K562 (cell line): ENCODE measurements at regions not wholly inside any gene's neighbourhood (a gene's known extent, or its start where the extent isn't known, plus 50 kb on each side); places are given as distances from the start of the nearest gene placed in this dataset.

Source experiments
- ATAC-seq: fragments of 200-7000 bp; cut with Tn5 transposase; 3 replicates; pipeline ENCODE4 v1.9.1; 2020; ENCODE audit warnings: moderate library complexity
- BruUV-seq: library from RNA; stranded (reverse); fragments of 400-500 nt; replicated peaks from 2 replicates; lab custom pipeline; 2021; lab: Mats Ljungman, UMichigan
- CTCF ChIA-PET: fragments of 300-600 bp; formaldehyde crosslinking; extraction: SDS; loops from one replicate; lab custom pipeline; 2021; ENCODE audit warnings: low intra/inter-chr PET ratio; lab: Yijun Ruan, JAX
- POLR2A ChIA-PET: fragments of 300-600, 350-650 bp; sonication (Branson Sonifier 250); formaldehyde crosslinking; extraction: SDS; loops from one replicate; lab custom pipeline; 2021; ENCODE audit warnings: antibody characterized with exemption, inconsistent platforms; lab: Yijun Ruan, JAX
- DNase-seq, 4 experiments: peaks; one replicate each; pipeline versions ENCODE4 v3.0.0 to v3.0.0-alpha.2; 2011 to 2018; ENCODE audit warnings: low spot score in 3 of 4, mixed read lengths in 3 of 4; ENCODE audit errors: extremely low read depth in 1 of 4
- FAIRE-seq: peaks from 2 replicates; lab custom pipeline; 2011; peaks lifted over from hg19 to GRCh38; lab: Jason Lieb, UNC
- H2AFZ ChIP-seq: 2 replicates; pipeline ENCODE4 v1.6.0; 2011; ENCODE audit warnings: low read depth, low read length, control low read depth, inconsistent platforms
- H3K27ac ChIP-seq: fragments of 200-600 bp; 3 replicates; pipeline ENCODE4 v1.8.0; 2011; ENCODE audit warnings: low read depth, mild to moderate bottlenecking, control low read depth, inconsistent platforms, low read length, moderate library complexity, mixed read lengths; ENCODE audit errors: extremely low read depth
- H3K27me3 ChIP-seq, 2 experiments: fragments of 300-600 bp in 1 of 2; 2 replicates in 1 of 2; 3 replicates in 1 of 2; pipeline versions ENCODE4 v1.6.0 to v1.8.0; 2011; ENCODE audit warnings: inconsistent platforms in 2 of 2, low read length in 2 of 2, mild to moderate bottlenecking in 1 of 2, mixed read lengths in 1 of 2, moderate library complexity in 1 of 2; ENCODE audit not compliant: control insufficient read depth in 2 of 2, insufficient read depth in 2 of 2
- H3K36me3 ChIP-seq: fragments of 300-600 bp; 3 replicates; pipeline ENCODE4 v1.8.0; 2011; ENCODE audit warnings: mild to moderate bottlenecking, low read length, inconsistent platforms; ENCODE audit not compliant: control insufficient read depth, insufficient read depth
- H3K4me1 ChIP-seq, 2 experiments: fragments of 200-600 bp in 1 of 2; replicated peaks in 1 of 2; 2 replicates in 1 of 2; 3 replicates in 1 of 2; pipeline versions ENCODE4 v1.5.1 to v1.8.0; 2011; ENCODE audit warnings: inconsistent platforms in 2 of 2, low read length in 2 of 2, mild to moderate bottlenecking in 1 of 2, mixed read lengths in 1 of 2, moderate library complexity in 1 of 2; ENCODE audit not compliant: control insufficient read depth in 2 of 2, insufficient read depth in 2 of 2
- H3K4me2 ChIP-seq: 2 replicates; pipeline ENCODE4 v1.6.1; 2011; ENCODE audit warnings: low read length, control low read depth, inconsistent platforms, mixed read lengths; ENCODE audit not compliant: insufficient read depth
- H3K4me3 ChIP-seq: fragments of 200-600 bp; sonication (generic), shearing (Covaris generic); 2 replicates; pipeline ENCODE4 v1.5.1; 2016; ENCODE audit warnings: control low read depth, inconsistent platforms
- H3K79me2 ChIP-seq: fragments of 200-600 bp; 3 replicates; pipeline ENCODE4 v1.8.0; 2011; ENCODE audit warnings: low read length, inconsistent platforms; ENCODE audit not compliant: control insufficient read depth, insufficient read depth
- H3K9ac ChIP-seq, 2 experiments: 2 replicates each; pipeline versions ENCODE4 v1.6.0 to v1.6.1; 2011; ENCODE audit warnings: low read depth in 2 of 2, low read length in 2 of 2, control low read depth in 1 of 2, inconsistent platforms in 1 of 2, mild to moderate bottlenecking in 1 of 2, mixed read lengths in 1 of 2; ENCODE audit not compliant: insufficient read depth in 1 of 2
- H3K9me1 ChIP-seq: one replicate; pipeline ENCODE4 v1.6.0; 2011; ENCODE audit warnings: inconsistent platforms, mild to moderate bottlenecking, low read length, moderate library complexity; ENCODE audit not compliant: control insufficient read depth, insufficient read depth
- H3K9me3 ChIP-seq: replicated peaks from 2 replicates; pipeline ENCODE4 v1.5.1; 2011; ENCODE audit warnings: low read depth, low read length, inconsistent platforms; ENCODE audit not compliant: control insufficient read depth, insufficient read depth
- H4K20me1 ChIP-seq: replicated peaks from 2 replicates; pipeline ENCODE4 v1.6.1; 2011; ENCODE audit warnings: low read length, inconsistent platforms, mixed read lengths; ENCODE audit not compliant: control insufficient read depth, insufficient read depth
- ARHGAP35 ChIP-seq: fragments of 450-650 bp; IDR thresholded peaks from 2 replicates; pipeline ENCODE4 v1.6.1; 2018; ENCODE audit not compliant: partially characterized antibody
- E2F6 ChIP-seq, 2 experiments: IDR thresholded peaks; 2 replicates each; pipeline ENCODE4 v1.6.1; 2011; ENCODE audit warnings: borderline replicate concordance in 1 of 2, control low read depth in 1 of 2, low read depth in 1 of 2, low read length in 1 of 2, mild to moderate bottlenecking in 1 of 2, mixed read lengths in 1 of 2, moderate library complexity in 1 of 2; ENCODE audit not compliant: insufficient read depth in 1 of 2, insufficient read length in 1 of 2, poor library complexity in 1 of 2, severe bottlenecking in 1 of 2; ENCODE audit errors: extremely low read depth in 1 of 2
- ESRRB ChIP-seq: fragments of 250-450 bp; sonication (Bioruptor Pico); IDR thresholded peaks from 2 replicates; pipeline ENCODE4 v1.5.0; 2020; ENCODE audit warnings: mild to moderate bottlenecking, moderate library complexity, borderline replicate concordance
- NONO ChIP-seq, 2 experiments: fragments of 200-400 bp in 1 of 2; fragments of 450-650 bp in 1 of 2; formaldehyde crosslinking in 1 of 2; IDR thresholded peaks; 2 replicates each; pipeline ENCODE4 v1.6.1; 2017; ENCODE audit warnings: low read depth in 2 of 2, mild to moderate bottlenecking in 2 of 2, moderate library complexity in 2 of 2, low read length in 1 of 2
- ZNF431 ChIP-seq: sonication (generic); formaldehyde crosslinking; IDR thresholded peaks from 2 replicates; pipeline ENCODE4 v1.8.0; 2022; ENCODE audit warnings: mild to moderate bottlenecking, missing genetic modification reagents
- WGBS: fragments of 100-300 bp; shearing (Covaris generic); methylation state at CpG from one replicate; pipeline ENCODE4 v1.1.6; 2016; ENCODE audit warnings: low coverage, mixed read lengths; ENCODE audit not compliant: insufficient coverage; ENCODE audit errors: missing lambda C conversion rate; 5-methylcytosine and 5-hydroxymethylcytosine counted together
- in situ Hi-C: fragments of 300-500 bp; cut with MboI; formaldehyde crosslinking; loops from 4 replicates; pipeline ENCODE4 v1.15.0; 2018; ENCODE audit warnings: inconsistent platforms, mixed read lengths
- intact Hi-C: fragments of 100-400 bp; cut with micrococcal nuclease; formaldehyde crosslinking; loops from 2 replicates; pipeline ENCODE4 v1.14.2; 2022

GRCh38 chr6:143591441-143591840 lies 79.9 kb upstream of the FUCA2 start (continued):
- TF ChIP-seq E2F6 (IDR thresholded peaks at IDR 0.05; ENCODE audit: borderline replicate concordance in 1 of 2, extremely low read depth in 1 of 2, insufficient read depth in 1 of 2, insufficient read length in 1 of 2, low read depth in 1 of 2, low read length in 1 of 2, poor library complexity in 1 of 2, severe bottlenecking in 1 of 2) = no peak
- no peak for TF ChIP-seq NONO (IDR thresholded peaks at IDR 0.05; ENCODE audit: low read depth in 2 of 2, low read length in 1 of 2)
- no peak for TF ChIP-seq ARHGAP35

- Histone ChIP-seq H3K27me3 (peaks cover 0 to 5% of the 10 kb centered on the region in 2 experiments; a peak in 2 of 5 replicates), H3K4me1 (no peaks in the 10 kb centered on the region), H2AFZ (0 out of 2 replicates have a peak overlapping the region, but pooled peaks have one; percentile 2), H3K4me3 (no peak overlapping the region), H3K9ac (no peak overlapping the region), H4K20me1 (no peaks in the 10 kb centered on the region)
- in situ Hi-C loops (no loop called here), intact Hi-C loops (no loop called here)
- whole genome bisulfite sequencing = 22% methylated on average over 4 of the region's 4 CpGs
- CTCF ChIA-PET = interaction anchor here (0.6 kb wide), 1 partner anchor 724 kb away, joined by 3 read pairs; no protein-coding TSS in a partner anchor
- TF ChIP-seq ESRRB (CRISPR knock-in tag) (no peak), ZNF431 (CRISPR knock-in tag) (peak; percentile 95)
- TF ChIP-seq, all 486 proteins: peak for 1
- FAIRE-seq (no peak), ATAC-seq (no peak), DNase-seq (no peak)
- Histone ChIP-seq H3K9me3 (no peaks in the 10 kb centered on the region), H3K4me2 (no peak overlapping the region), H3K9me1 (no peaks in the 10 kb centered on the region), H3K27ac (no peak overlapping the region), H3K79me2 (no peaks in the 10 kb centered on the region), H3K36me3 (no peaks in the 10 kb centered on the region)
- POLR2A ChIA-PET = no interaction called here
- no TSS peak for BruUV-seq
Observed at GRCh38 chr6:143589162-143589561, 77.6 kb upstream of the FUCA2 start.
